ENCODE measurements at regions not wholly inside any gene's neighbourhood (a gene's known extent, or its start where the extent isn't known, plus 50 kb on each side); places are given as distances from the start of the nearest gene placed in this dataset.

DNA sequence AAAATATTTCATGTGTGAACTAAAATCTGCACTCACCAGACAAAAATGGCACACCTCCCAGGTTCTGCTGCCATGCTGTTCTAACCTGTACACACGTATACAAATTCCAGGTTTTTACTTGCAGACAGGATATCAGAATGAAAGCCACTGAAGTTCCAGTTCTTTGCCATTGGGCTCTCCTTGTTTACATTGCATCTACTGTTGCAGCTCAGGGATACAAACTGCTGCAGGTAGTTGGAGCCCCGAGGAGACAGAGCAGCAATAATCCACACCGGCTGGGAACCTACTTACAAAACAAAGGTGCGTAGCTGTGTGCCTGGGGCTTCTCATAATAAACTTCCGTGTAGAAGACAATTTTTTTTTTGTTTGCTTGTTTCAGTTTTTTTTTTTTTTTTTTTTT lies 59.6 kb downstream of the HAPSTR1 start:
- Histone ChIP-seq H2AFZ (ENCODE audit: low read depth, low read length) (no peak overlapping the region), H3K4me2 (ENCODE audit: insufficient read depth, low read length) (no peak overlapping the region), H3K27ac (ENCODE audit: low read length) (no peak overlapping the region), H3K9ac (ENCODE audit: low read depth, low read length) (no peak overlapping the region), H3K4me1 (ENCODE audit: insufficient read depth, low read length) (peaks cover 16% of the 10 kb centered on the region), H3K9me3 (ENCODE audit: insufficient read depth, low read length, severe bottlenecking) (no peaks in the 10 kb centered on the region), H3K4me3 (ENCODE audit: low read depth in 1 of 2, low read length in 2 of 2) (no peak overlapping the region), H3K27me3 (ENCODE audit: insufficient read depth, low read length, poor library complexity) (peaks cover 5% of the 10 kb centered on the region), H3K36me3 (ENCODE audit: insufficient read depth, low read length) (no peaks in the 10 kb centered on the region), H4K20me1 (ENCODE audit: insufficient read depth, low read length) (peaks cover 5% of the 10 kb centered on the region; the same call in 1 of the 2 replicates), H3K79me2 (ENCODE audit: insufficient read depth, low read length) (no peaks in the 10 kb centered on the region)
- ATAC-seq (ENCODE audit: insufficient read depth, low read depth): no peak
- no peak for TF ChIP-seq EZH2 (IDR thresholded peaks at IDR 0.05; ENCODE audit: borderline replicate concordance, low read depth, low read length, severe bottlenecking)
- TF ChIP-seq, protein P1, sequence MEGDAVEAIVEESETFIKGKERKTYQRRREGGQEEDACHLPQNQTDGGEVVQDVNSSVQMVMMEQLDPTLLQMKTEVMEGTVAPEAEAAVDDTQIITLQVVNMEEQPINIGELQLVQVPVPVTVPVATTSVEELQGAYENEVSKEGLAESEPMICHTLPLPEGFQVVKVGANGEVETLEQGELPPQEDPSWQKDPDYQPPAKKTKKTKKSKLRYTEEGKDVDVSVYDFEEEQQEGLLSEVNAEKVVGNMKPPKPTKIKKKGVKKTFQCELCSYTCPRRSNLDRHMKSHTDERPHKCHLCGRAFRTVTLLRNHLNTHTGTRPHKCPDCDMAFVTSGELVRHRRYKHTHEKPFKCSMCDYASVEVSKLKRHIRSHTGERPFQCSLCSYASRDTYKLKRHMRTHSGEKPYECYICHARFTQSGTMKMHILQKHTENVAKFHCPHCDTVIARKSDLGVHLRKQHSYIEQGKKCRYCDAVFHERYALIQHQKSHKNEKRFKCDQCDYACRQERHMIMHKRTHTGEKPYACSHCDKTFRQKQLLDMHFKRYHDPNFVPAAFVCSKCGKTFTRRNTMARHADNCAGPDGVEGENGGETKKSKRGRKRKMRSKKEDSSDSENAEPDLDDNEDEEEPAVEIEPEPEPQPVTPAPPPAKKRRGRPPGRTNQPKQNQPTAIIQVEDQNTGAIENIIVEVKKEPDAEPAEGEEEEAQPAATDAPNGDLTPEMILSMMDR (IDR thresholded peaks at IDR 0.05; ENCODE audit: borderline replicate concordance, extremely low read depth, low read length, poor library complexity, severe bottlenecking): no peak
- DNase-seq: no peak

DNA sequence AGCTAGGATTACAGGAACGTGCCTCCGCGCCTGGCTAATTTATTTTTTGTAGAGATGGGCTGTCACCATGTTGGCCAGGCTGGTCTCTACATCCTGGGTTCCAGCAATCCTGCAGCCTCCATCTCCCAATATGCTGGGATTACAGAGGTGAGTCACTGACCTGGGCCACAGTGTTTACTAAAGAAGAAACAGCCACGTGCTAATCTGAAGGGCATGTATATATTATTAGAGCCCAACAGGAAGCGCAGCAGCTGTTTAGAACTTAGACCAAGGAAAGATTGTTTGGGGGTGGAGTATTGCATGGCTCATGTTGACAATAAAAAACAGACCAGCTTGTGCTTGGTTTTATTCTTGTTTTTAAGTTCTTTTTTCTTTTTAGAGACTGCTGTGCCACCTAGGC lies 60.2 kb downstream of the HAPSTR1 start:
- TF ChIP-seq, protein P1 (IDR thresholded peaks at IDR 0.05; ENCODE audit: borderline replicate concordance, extremely low read depth, low read length, poor library complexity, severe bottlenecking): no peak
- TF ChIP-seq EZH2 (IDR thresholded peaks at IDR 0.05; ENCODE audit: borderline replicate concordance, low read depth, low read length, severe bottlenecking): no peak
- peaks cover 5% of the 10 kb centered on the region; the same call in 1 of the 2 replicates for H4K20me1 ChIP-seq (ENCODE audit: insufficient read depth, low read length)
- H2AFZ ChIP-seq (ENCODE audit: low read depth, low read length): no peak overlapping the region
- no peaks in the 10 kb centered on the region for H3K9me3 ChIP-seq (ENCODE audit: insufficient read depth, low read length, severe bottlenecking)
- H3K4me3 ChIP-seq (ENCODE audit: low read depth in 1 of 2, low read length in 2 of 2): no peak overlapping the region
- H3K79me2 ChIP-seq (ENCODE audit: insufficient read depth, low read length): no peaks in the 10 kb centered on the region
- peaks cover 5% of the 10 kb centered on the region for H3K27me3 ChIP-seq (ENCODE audit: insufficient read depth, low read length, poor library complexity)
- H3K4me1 ChIP-seq (ENCODE audit: insufficient read depth, low read length): peaks cover 16% of the 10 kb centered on the region
- ATAC-seq (ENCODE audit: insufficient read depth, low read depth) (no peak), DNase-seq (no peak)
- no peak overlapping the region for H3K9ac ChIP-seq (ENCODE audit: low read depth, low read length)
- H3K4me2 ChIP-seq (ENCODE audit: insufficient read depth, low read length): no peak overlapping the region
- no peak overlapping the region for H3K27ac ChIP-seq (ENCODE audit: low read length)
- H3K36me3 ChIP-seq (ENCODE audit: insufficient read depth, low read length): no peaks in the 10 kb centered on the region

DNA sequence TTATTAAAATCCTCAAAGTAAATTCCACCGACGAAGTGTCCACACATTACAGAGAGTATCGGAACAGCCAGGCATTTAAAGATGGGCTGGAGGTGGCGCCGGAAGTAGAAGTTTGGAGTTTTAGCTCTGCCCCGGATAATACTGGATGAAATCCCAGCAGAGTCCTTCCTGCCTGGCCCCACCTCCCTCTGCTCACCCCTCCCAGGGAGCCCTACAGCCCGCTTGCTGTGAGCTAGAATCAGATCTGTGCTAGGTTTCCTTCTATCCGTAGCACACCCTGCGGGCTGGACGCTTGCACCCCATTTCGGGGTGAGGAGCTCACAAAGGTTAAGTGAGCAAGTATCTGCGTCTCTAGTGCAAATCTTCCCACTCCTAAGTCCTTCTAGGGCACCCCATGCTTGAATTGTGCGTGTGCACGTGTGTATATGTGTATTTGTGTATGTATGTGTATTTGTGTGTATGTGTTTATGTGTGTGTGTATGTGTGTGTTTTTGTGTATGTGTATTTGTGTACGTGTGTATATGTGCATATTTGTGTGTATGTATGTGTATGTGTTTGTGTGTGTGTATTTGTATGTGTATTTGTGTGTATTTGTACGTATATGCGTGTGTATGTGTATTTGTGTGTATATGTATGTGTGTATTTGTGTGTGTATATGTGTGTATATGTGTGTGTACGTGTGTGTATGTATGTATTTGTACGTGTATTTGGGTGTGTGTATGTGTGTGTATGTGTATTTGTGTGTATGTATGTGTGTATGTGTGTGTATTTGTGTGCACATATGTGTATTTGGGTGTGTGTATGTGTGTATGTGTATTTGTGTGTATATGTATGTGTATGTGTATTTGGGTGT lies 61.4 kb downstream of the HAPSTR1 start:
- H3K36me3 ChIP-seq (ENCODE audit: insufficient read depth, low read length): no peaks in the 10 kb centered on the region
- no peak overlapping the region for H3K4me2 ChIP-seq (ENCODE audit: insufficient read depth, low read length)
- no peak for TF ChIP-seq EZH2 (IDR thresholded peaks at IDR 0.05; ENCODE audit: borderline replicate concordance, low read depth, low read length, severe bottlenecking)
- TF ChIP-seq, protein P1 (IDR thresholded peaks at IDR 0.05; ENCODE audit: borderline replicate concordance, extremely low read depth, low read length, poor library complexity, severe bottlenecking): no peak
- peaks cover 16% of the 10 kb centered on the region for H3K4me1 ChIP-seq (ENCODE audit: insufficient read depth, low read length)
- H3K79me2 ChIP-seq (ENCODE audit: insufficient read depth, low read length): no peaks in the 10 kb centered on the region
- ATAC-seq (ENCODE audit: insufficient read depth, low read depth): no peak
- no peak overlapping the region for H3K27ac ChIP-seq (ENCODE audit: low read length)
- H2AFZ ChIP-seq (ENCODE audit: low read depth, low read length): no peak overlapping the region
- peaks cover 5% of the 10 kb centered on the region for H3K27me3 ChIP-seq (ENCODE audit: insufficient read depth, low read length, poor library complexity)
- DNase-seq: no peak
- no peak overlapping the region for H3K4me3 ChIP-seq (ENCODE audit: low read depth in 1 of 2, low read length in 2 of 2)
- no peaks in the 10 kb centered on the region for H3K9me3 ChIP-seq (ENCODE audit: insufficient read depth, low read length, severe bottlenecking)
- no peak overlapping the region for H3K9ac ChIP-seq (ENCODE audit: low read depth, low read length)
- H4K20me1 ChIP-seq (ENCODE audit: insufficient read depth, low read length): peaks cover 5% of the 10 kb centered on the region; the same call in 1 of the 2 replicates

All from DND-41 (cell line).